GM23338 (cell line): ENCODE measurements at regions not wholly inside any gene's neighbourhood (a gene's known extent, or its start where the extent isn't known, plus 50 kb on each side); places are given as distances from the start of the nearest gene placed in this dataset.

Experiments used
- ATAC-seq: fragments of 200-7000 bp; cut with Tn5 transposase; 3 replicates; pipeline ENCODE4 v1.9.1; 2020
- DNase-seq: peaks from one replicate; pipeline ENCODE4 v3.0.0-alpha.2; 2015; ENCODE audit warnings: low spot score
- H2AFZ ChIP-seq: fragments of 200-600 bp; sonication (generic); 2 replicates; pipeline ENCODE4 v1.8.0; 2016; ENCODE audit warnings: antibody characterized with exemption, mild to moderate bottlenecking, moderate library complexity
- H3F3A ChIP-seq: fragments of 200-600 bp; sonication (generic); replicated peaks from 2 replicates; pipeline ENCODE4 v1.8.0; 2017; ENCODE audit warnings: antibody characterized with exemption, mixed run types, low read depth
- H3K27ac ChIP-seq: fragments of 200-600 bp; sonication (generic); 2 replicates; pipeline ENCODE4 v1.6.1; 2016; ENCODE audit warnings: low read depth
- H3K27me3 ChIP-seq: fragments of 200-600 bp; sonication (generic); 2 replicates; pipeline ENCODE4 v1.8.0; 2016; ENCODE audit warnings: mild to moderate bottlenecking, mixed run types, moderate library complexity; ENCODE audit not compliant: insufficient read depth
- H3K36me3 ChIP-seq: fragments of 200-600 bp; sonication (generic); 2 replicates; pipeline ENCODE4 v1.8.0; 2016; ENCODE audit warnings: mild to moderate bottlenecking; ENCODE audit not compliant: insufficient read depth
- H3K4me1 ChIP-seq: fragments of 200-600 bp; sonication (generic); 2 replicates; pipeline ENCODE4 v1.8.0; 2016; ENCODE audit warnings: mild to moderate bottlenecking, moderate library complexity; ENCODE audit not compliant: insufficient read depth
- H3K4me2 ChIP-seq: fragments of 200-600 bp; sonication (generic); 2 replicates; pipeline ENCODE4 v1.7.1; 2017; ENCODE audit warnings: mixed run types
- H3K4me3 ChIP-seq: fragments of 200-600 bp; sonication (generic); 2 replicates; pipeline ENCODE4 v1.6.1; 2016; ENCODE audit warnings: mixed run types
- H3K79me2 ChIP-seq: fragments of 200-600 bp; sonication (generic); replicated peaks from 2 replicates; pipeline ENCODE4 v1.8.0; 2017; ENCODE audit warnings: mild to moderate bottlenecking; ENCODE audit not compliant: insufficient read depth
- H3K9me2 ChIP-seq: fragments of 200-600 bp; sonication (generic); 2 replicates; pipeline ENCODE4 v1.8.0; 2017; ENCODE audit not compliant: insufficient read depth
- H4K20me1 ChIP-seq: fragments of 200-600 bp; sonication (generic); replicated peaks from 2 replicates; pipeline ENCODE4 v1.8.0; 2017; ENCODE audit warnings: mild to moderate bottlenecking; ENCODE audit not compliant: insufficient read depth
- H3K27ac Mint-ChIP-seq: 2 replicates; pipeline ENCODE4 v1.8.0; 2020; ENCODE audit warnings: inconsistent platforms, mild to moderate bottlenecking, moderate library complexity, mixed read lengths
- H3K27me3 Mint-ChIP-seq: 3 replicates; pipeline ENCODE4 v1.8.0; 2022; ENCODE audit warnings: low read depth, mild to moderate bottlenecking, moderate library complexity, mixed read lengths, inconsistent platforms; ENCODE audit not compliant: insufficient read depth, poor library complexity
- H3K36me3 Mint-ChIP-seq: 3 replicates; pipeline ENCODE4 v1.8.0; 2021; ENCODE audit warnings: low read depth, mild to moderate bottlenecking, inconsistent platforms, moderate library complexity, mixed read lengths
- H3K4me1 Mint-ChIP-seq: 3 replicates; pipeline ENCODE4 v1.8.0; 2020; ENCODE audit warnings: mild to moderate bottlenecking, inconsistent platforms, mixed read lengths
- H3K4me3 Mint-ChIP-seq: 3 replicates; pipeline ENCODE4 v1.8.0; 2021; ENCODE audit warnings: moderate library complexity, mild to moderate bottlenecking, inconsistent platforms, mixed read lengths
- H3K9me3 Mint-ChIP-seq: 3 replicates; pipeline ENCODE4 v1.8.0; 2020; ENCODE audit warnings: moderate library complexity, mild to moderate bottlenecking, inconsistent platforms, mixed read lengths
- CTCF ChIP-seq, 2 experiments: fragments of 200-600 bp in 1 of 2; sonication (generic) in 1 of 2; conservative IDR thresholded peaks; 2 replicates each; pipeline versions ENCODE4 v1.5.1 to v1.6.1; 2016 to 2017; ENCODE audit warnings: antibody characterized with exemption in 2 of 2, low read depth in 2 of 2, mild to moderate bottlenecking in 2 of 2, moderate library complexity in 1 of 2
- ETS1 ChIP-seq: IDR thresholded peaks from 2 replicates; pipeline ENCODE4 v1.6.1; 2016; ENCODE audit warnings: antibody characterized with exemption
- EZH2 ChIP-seq: fragments of 200-600 bp; sonication (generic); IDR thresholded peaks from one replicate; pipeline ENCODE4 v1.8.0; 2017; ENCODE audit warnings: antibody characterized with exemption, mild to moderate bottlenecking, low read depth; ENCODE audit not compliant: unreplicated experiment
- EZH2phosphoT487 ChIP-seq: fragments of 200-600 bp; sonication (generic); IDR thresholded peaks from one replicate; pipeline ENCODE4 v1.8.1; 2018; ENCODE audit warnings: antibody characterized with exemption; ENCODE audit not compliant: unreplicated experiment
- JUNB ChIP-seq: IDR thresholded peaks from one replicate; pipeline ENCODE4 v1.6.1; 2016; ENCODE audit warnings: antibody characterized with exemption; ENCODE audit not compliant: unreplicated experiment
- NANOG ChIP-seq: IDR thresholded peaks from 2 replicates; pipeline ENCODE4 v1.6.1; 2016; ENCODE audit warnings: antibody characterized with exemption, borderline replicate concordance
- REST ChIP-seq: IDR thresholded peaks from one replicate; pipeline ENCODE4 v1.6.1; 2018; ENCODE audit warnings: antibody characterized with exemption; ENCODE audit not compliant: unreplicated experiment
- STAT1 ChIP-seq: IDR thresholded peaks from one replicate; pipeline ENCODE4 v1.6.1; 2016; ENCODE audit warnings: antibody characterized with exemption; ENCODE audit not compliant: unreplicated experiment
- ZNF114 ChIP-seq: fragments of 250-450 bp; sonication (Bioruptor Pico); IDR thresholded peaks from 2 replicates; pipeline ENCODE4 v1.5.0; 2020; ENCODE audit warnings: mild to moderate bottlenecking, moderate library complexity
- ZNF331 ChIP-seq: fragments of 250-450 bp; sonication (Bioruptor Pico); IDR thresholded peaks from 2 replicates; pipeline ENCODE4 v1.5.0; 2020; ENCODE audit warnings: low read depth, mild to moderate bottlenecking, moderate library complexity

- no peak for TF ChIP-seq CTCF (conservative IDR thresholded peaks at IDR 0.05; ENCODE audit: low read depth in 2 of 2)
Observed at GRCh38 chr2:7411691-7412090, 494.5 kb downstream of the RNF144A start (continued).

GRCh38 chr2:7417845-7418742, 500.9 kb downstream of the RNF144A start:
- Histone ChIP-seq H3F3A (no peaks in the 10 kb centered on the region), H3K4me3 (no peak overlapping the region), H3K4me1 (no peaks in the 10 kb centered on the region), H3K36me3 (no peaks in the 10 kb centered on the region), H2AFZ (peak overlapping the region; percentile 29), H3K4me2 (no peak overlapping the region), H3K9me2 (no peaks in the 10 kb centered on the region; the same call in 1 of the 2 replicates), H3K27ac (no peak overlapping the region), H3K27me3 (no peaks in the 10 kb centered on the region), H3K79me2 (no peaks in the 10 kb centered on the region), H4K20me1 (no peaks in the 10 kb centered on the region)
- Mint-ChIP-seq H3K27me3 (no peaks in the 10 kb centered on the region), H3K4me1 (no peaks in the 10 kb centered on the region; the same call in 2 of the 3 replicates), H3K36me3 (peaks cover 3% of the 10 kb centered on the region; the same call in 1 of the 3 replicates), H3K9me3 (peaks cover 2% of the 10 kb centered on the region; the same call in 1 of the 3 replicates), H3K4me3 (no peak overlapping the region), H3K27ac (no peak overlapping the region)
- ATAC-seq (no peak), DNase-seq (no peak)
- TF ChIP-seq STAT1 (no peak), NANOG (no peak), ZNF114 (CRISPR knock-in tag) (no peak), ZNF331 (CRISPR knock-in tag) (no peak)

GRCh38 chr2:7419186-7419585, 502.0 kb downstream of the RNF144A start:
- Histone ChIP-seq H3K27ac (no peak overlapping the region), H3K4me2 (no peak overlapping the region), H4K20me1 (no peaks in the 10 kb centered on the region), H2AFZ (no peak overlapping the region), H3K27me3 (no peaks in the 10 kb centered on the region), H3F3A (no peaks in the 10 kb centered on the region), H3K36me3 (no peaks in the 10 kb centered on the region), H3K79me2 (no peaks in the 10 kb centered on the region), H3K4me1 (no peaks in the 10 kb centered on the region), H3K4me3 (no peak overlapping the region), H3K9me2 (no peaks in the 10 kb centered on the region; the same call in 1 of the 2 replicates)
- Mint-ChIP-seq H3K27ac (no peak overlapping the region), H3K4me1 (no peaks in the 10 kb centered on the region; the same call in 2 of the 3 replicates), H3K9me3 (peaks cover 2% of the 10 kb centered on the region; the same call in 2 of the 3 replicates), H3K36me3 (peaks cover 3% of the 10 kb centered on the region; the same call in 1 of the 3 replicates), H3K4me3 (no peak overlapping the region), H3K27me3 (no peaks in the 10 kb centered on the region)
- ATAC-seq (no peak), DNase-seq (no peak)
- no peak for TF ChIP-seq EZH2
- TF ChIP-seq ZNF114 (CRISPR knock-in tag), result no peak
- no peak for TF ChIP-seq STAT1
- no peak for TF ChIP-seq CTCF (conservative IDR thresholded peaks at IDR 0.05; ENCODE audit: low read depth in 2 of 2)
- no peak for TF ChIP-seq JUNB
- TF ChIP-seq ETS1, result no peak
- TF ChIP-seq REST, result no peak
- no peak for TF ChIP-seq NANOG
- TF ChIP-seq ZNF331 (CRISPR knock-in tag), result no peak
- TF ChIP-seq EZH2phosphoT487, result no peak
